ENCODE measurements at regions not wholly inside any gene's neighbourhood (a gene's known extent, or its start where the extent isn't known, plus 50 kb on each side); places are given as distances from the start of the nearest gene placed in this dataset.

DNA sequence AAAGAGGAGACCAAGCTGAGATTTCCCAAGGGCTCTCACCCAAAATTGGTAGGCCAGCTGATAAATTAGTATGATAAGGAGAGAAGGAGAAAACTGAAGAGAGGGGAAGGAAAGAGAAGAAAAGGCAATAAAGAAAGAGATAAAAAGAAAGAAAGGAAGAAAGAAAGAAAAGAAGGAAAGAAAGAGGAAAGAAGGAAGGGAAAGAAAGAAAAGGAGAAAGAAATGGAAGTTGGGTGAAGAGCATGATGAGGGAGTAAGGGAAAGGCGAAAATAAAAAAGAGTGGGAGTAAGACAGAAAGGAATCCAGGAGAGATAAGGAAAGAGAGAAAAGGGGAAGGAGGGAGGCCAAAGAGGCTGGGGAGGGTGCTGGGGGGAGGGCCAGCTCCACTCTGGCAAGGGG lies 95.4 kb downstream of the MRM1 start:
- TF ChIP-seq POLR2AphosphoS5 (IDR thresholded peaks at IDR 0.05) = no peak
- TF ChIP-seq POLR2A (IDR thresholded peaks at IDR 0.05) = no peak
- TF ChIP-seq CTCF (IDR thresholded peaks at IDR 0.05) = no peak
- no peak for TF ChIP-seq EP300 (IDR thresholded peaks at IDR 0.05)
